Neural progenitor cell (in vitro differentiated cells): ENCODE measurements at regions not wholly inside any gene's neighbourhood (a gene's known extent, or its start where the extent isn't known, plus 50 kb on each side); places are given as distances from the start of the nearest gene placed in this dataset.

ENCODE experiments used
- DNase-seq: peaks from one replicate; pipeline ENCODE4 v3.0.0-alpha.2; 2016; ENCODE audit warnings: low spot score
- H2AFZ ChIP-seq: fragments of 200-600 bp; sonication (generic); replicated peaks from 2 replicates; pipeline ENCODE4 v1.6.1; 2016; ENCODE audit warnings: antibody characterized with exemption
- H3F3A ChIP-seq: fragments of 200-600 bp; sonication (generic); 2 replicates; pipeline ENCODE4 v1.6.1; 2016; ENCODE audit warnings: antibody characterized with exemption, low read depth
- H3K27ac ChIP-seq: fragments of 200-600 bp; sonication (generic); 2 replicates; pipeline ENCODE4 v1.5.1; 2016; ENCODE audit warnings: mild to moderate bottlenecking
- H3K27me3 ChIP-seq: fragments of 200-600 bp; sonication (generic); 2 replicates; pipeline ENCODE4 v1.6.1; 2016; ENCODE audit warnings: mild to moderate bottlenecking, moderate library complexity
- H3K36me3 ChIP-seq: fragments of 200-600 bp; sonication (generic); 2 replicates; pipeline ENCODE4 v1.5.1; 2016
- H3K4me1 ChIP-seq: fragments of 200-600 bp; sonication (generic); 2 replicates; pipeline ENCODE4 v1.6.1; 2016; ENCODE audit warnings: mixed run types
- H3K4me2 ChIP-seq: fragments of 200-600 bp; sonication (generic); 2 replicates; pipeline ENCODE4 v1.6.1; 2016
- H3K4me3 ChIP-seq: fragments of 200-600 bp; sonication (generic); 2 replicates; pipeline ENCODE4 v1.5.1; 2016
- H3K79me2 ChIP-seq: fragments of 200-600 bp; sonication (generic); 2 replicates; pipeline ENCODE4 v1.6.1; 2016; ENCODE audit warnings: low read depth
- H3K9ac ChIP-seq: fragments of 200-600 bp; sonication (generic); 2 replicates; pipeline ENCODE4 v1.6.1; 2016
- H3K9me3 ChIP-seq: fragments of 200-600 bp; sonication (generic); 2 replicates; pipeline ENCODE4 v1.5.1; 2016; ENCODE audit warnings: low read depth
- H4K20me1 ChIP-seq: fragments of 200-600 bp; sonication (generic); 2 replicates; pipeline ENCODE4 v1.6.1; 2016; ENCODE audit warnings: low read depth
- H3K27ac Mint-ChIP-seq: 3 replicates; pipeline ENCODE4 v1.8.0; 2021; ENCODE audit warnings: mixed read lengths
- H3K27me3 Mint-ChIP-seq: 2 replicates; pipeline ENCODE4 v1.8.0; 2022; ENCODE audit warnings: low read depth, mild to moderate bottlenecking, inconsistent platforms, moderate library complexity, mixed read lengths; ENCODE audit not compliant: insufficient read depth
- H3K36me3 Mint-ChIP-seq: 3 replicates; pipeline ENCODE4 v1.8.0; 2021; ENCODE audit warnings: mixed read lengths
- H3K4me1 Mint-ChIP-seq: 3 replicates; pipeline ENCODE4 v1.8.0; 2021; ENCODE audit warnings: mixed read lengths
- H3K4me3 Mint-ChIP-seq: 3 replicates; pipeline ENCODE4 v1.8.0; 2021; ENCODE audit warnings: mild to moderate bottlenecking, moderate library complexity, mixed read lengths
- H3K9me3 Mint-ChIP-seq: 3 replicates; pipeline ENCODE4 v1.8.0; 2020; ENCODE audit warnings: mixed read lengths
- EZH2 ChIP-seq: fragments of 200-600 bp; sonication (generic); IDR thresholded peaks from 2 replicates; pipeline ENCODE4 v1.6.1; 2017; ENCODE audit warnings: antibody characterized with exemption, mild to moderate bottlenecking, moderate library complexity
- EZH2phosphoT487 ChIP-seq: fragments of 200-600 bp; sonication (generic); IDR thresholded peaks from 2 replicates; pipeline ENCODE4 v1.6.1; 2017; ENCODE audit warnings: antibody characterized with exemption
- TF ChIP-seq, protein P1 (sequence below): fragments of 200-600 bp; sonication (generic); IDR thresholded peaks from 2 replicates; pipeline ENCODE4 v1.5.1; 2017; ENCODE audit warnings: antibody characterized with exemption, mild to moderate bottlenecking

- peaks cover 3% of the 10 kb centered on the region for H3K4me1 Mint-ChIP-seq
Observed at GRCh38 chr4:29966386-29966785, 753.8 kb upstream of the PCDH7 start.

GRCh38 chr4:29970626-29971025 lies 749.5 kb upstream of the PCDH7 start:
- H3K27me3 Mint-ChIP-seq, result no peaks in the 10 kb centered on the region
- H3K9me3 Mint-ChIP-seq, result no peaks in the 10 kb centered on the region
- Histone ChIP-seq H3K4me3 (no peak overlapping the region), H3K4me2 (no peak overlapping the region), H2AFZ (peak overlapping the region; percentile 8), H3K27me3 (no peaks in the 10 kb centered on the region), H3K9me3 (no peaks in the 10 kb centered on the region), H3F3A (peaks cover 5% of the 10 kb centered on the region), H3K36me3 (no peaks in the 10 kb centered on the region), H3K9ac (no peak overlapping the region), H3K27ac (no peak overlapping the region), H3K4me1 (peaks cover 10% of the 10 kb centered on the region), H4K20me1 (no peaks in the 10 kb centered on the region), H3K79me2 (no peaks in the 10 kb centered on the region)
- no peaks in the 10 kb centered on the region for H3K36me3 Mint-ChIP-seq
- no peak for TF ChIP-seq EZH2phosphoT487
- TF ChIP-seq, protein P1, sequence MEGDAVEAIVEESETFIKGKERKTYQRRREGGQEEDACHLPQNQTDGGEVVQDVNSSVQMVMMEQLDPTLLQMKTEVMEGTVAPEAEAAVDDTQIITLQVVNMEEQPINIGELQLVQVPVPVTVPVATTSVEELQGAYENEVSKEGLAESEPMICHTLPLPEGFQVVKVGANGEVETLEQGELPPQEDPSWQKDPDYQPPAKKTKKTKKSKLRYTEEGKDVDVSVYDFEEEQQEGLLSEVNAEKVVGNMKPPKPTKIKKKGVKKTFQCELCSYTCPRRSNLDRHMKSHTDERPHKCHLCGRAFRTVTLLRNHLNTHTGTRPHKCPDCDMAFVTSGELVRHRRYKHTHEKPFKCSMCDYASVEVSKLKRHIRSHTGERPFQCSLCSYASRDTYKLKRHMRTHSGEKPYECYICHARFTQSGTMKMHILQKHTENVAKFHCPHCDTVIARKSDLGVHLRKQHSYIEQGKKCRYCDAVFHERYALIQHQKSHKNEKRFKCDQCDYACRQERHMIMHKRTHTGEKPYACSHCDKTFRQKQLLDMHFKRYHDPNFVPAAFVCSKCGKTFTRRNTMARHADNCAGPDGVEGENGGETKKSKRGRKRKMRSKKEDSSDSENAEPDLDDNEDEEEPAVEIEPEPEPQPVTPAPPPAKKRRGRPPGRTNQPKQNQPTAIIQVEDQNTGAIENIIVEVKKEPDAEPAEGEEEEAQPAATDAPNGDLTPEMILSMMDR, result peak; percentile 56
- TF ChIP-seq EZH2, result no peak
- no peak overlapping the region for H3K27ac Mint-ChIP-seq
- H3K4me1 Mint-ChIP-seq, result peaks cover 3% of the 10 kb centered on the region
- H3K4me3 Mint-ChIP-seq, result no peak overlapping the region
- peak; percentile 43 for DNase-seq

More at GRCh38 chr4:29966386-29966785, 753.8 kb upstream of the PCDH7 start:
- H3K27ac Mint-ChIP-seq, result no peak overlapping the region
- H4K20me1 ChIP-seq, result no peaks in the 10 kb centered on the region
- H3K27ac ChIP-seq, result no peak overlapping the region
- peaks cover 11% of the 10 kb centered on the region for H3K4me1 ChIP-seq
- no peaks in the 10 kb centered on the region for H3K36me3 ChIP-seq
- TF ChIP-seq EZH2, result no peak
- TF ChIP-seq EZH2phosphoT487, result peak; percentile 48
- no peaks in the 10 kb centered on the region for H3K27me3 ChIP-seq
- H3K36me3 Mint-ChIP-seq, result no peaks in the 10 kb centered on the region
- peak; percentile 30 for DNase-seq
- no peaks in the 10 kb centered on the region for H3K27me3 Mint-ChIP-seq
- H3K4me3 Mint-ChIP-seq, result no peak overlapping the region
- H3K9ac ChIP-seq, result no peak overlapping the region
- H3K79me2 ChIP-seq, result no peaks in the 10 kb centered on the region
- H3K9me3 ChIP-seq, result no peaks in the 10 kb centered on the region
- H3K4me2 ChIP-seq, result no peak overlapping the region
- H3F3A ChIP-seq, result peaks cover 5% of the 10 kb centered on the region
- no peak overlapping the region for H3K4me3 ChIP-seq
- no peak overlapping the region for H2AFZ ChIP-seq
- H3K9me3 Mint-ChIP-seq, result no peaks in the 10 kb centered on the region

- Mint-ChIP-seq H3K9me3 (no peaks in the 10 kb centered on the region), H3K36me3 (no peaks in the 10 kb centered on the region), H3K27me3 (no peaks in the 10 kb centered on the region), H3K4me3 (no peak overlapping the region), H3K4me1 (no peaks in the 10 kb centered on the region), H3K27ac (no peak overlapping the region)
- no peak for DNase-seq
- no peak overlapping the region for H3K4me2 ChIP-seq
- no peaks in the 10 kb centered on the region for H3K36me3 ChIP-seq
- no peaks in the 10 kb centered on the region for H3F3A ChIP-seq
- H3K4me1 ChIP-seq, result no peaks in the 10 kb centered on the region
- no peaks in the 10 kb centered on the region for H3K27me3 ChIP-seq
- H3K79me2 ChIP-seq, result no peaks in the 10 kb centered on the region
- no peaks in the 10 kb centered on the region for H3K9me3 ChIP-seq
- no peak overlapping the region for H2AFZ ChIP-seq
- no peaks in the 10 kb centered on the region for H4K20me1 ChIP-seq
- H3K9ac ChIP-seq, result no peak overlapping the region
- H3K4me3 ChIP-seq, result no peak overlapping the region
- no peak overlapping the region for H3K27ac ChIP-seq
- TF ChIP-seq EZH2phosphoT487 (no peak), EZH2 (no peak)
- TF ChIP-seq, protein P1, result no peak
Observed at GRCh38 chr4:29972121-29972520, 748.0 kb upstream of the PCDH7 start.

GRCh38 chr4:29983890-29984289 lies 736.3 kb upstream of the PCDH7 start:
- DNase-seq, result no peak
- H3K4me3 Mint-ChIP-seq, result no peak overlapping the region
- Histone ChIP-seq H3K27me3 (no peaks in the 10 kb centered on the region), H3K79me2 (no peaks in the 10 kb centered on the region), H3F3A (no peaks in the 10 kb centered on the region), H2AFZ (no peak overlapping the region), H3K9ac (no peak overlapping the region), H3K27ac (no peak overlapping the region), H3K4me2 (no peak overlapping the region), H3K36me3 (no peaks in the 10 kb centered on the region), H3K9me3 (no peaks in the 10 kb centered on the region), H3K4me1 (no peaks in the 10 kb centered on the region), H4K20me1 (no peaks in the 10 kb centered on the region), H3K4me3 (no peak overlapping the region)
- no peaks in the 10 kb centered on the region for H3K27me3 Mint-ChIP-seq
- H3K36me3 Mint-ChIP-seq, result no peaks in the 10 kb centered on the region
- H3K4me1 Mint-ChIP-seq, result no peaks in the 10 kb centered on the region
- no peak overlapping the region for H3K27ac Mint-ChIP-seq
- no peaks in the 10 kb centered on the region for H3K9me3 Mint-ChIP-seq
- TF ChIP-seq, protein P1, result no peak
- TF ChIP-seq EZH2, result no peak
- TF ChIP-seq EZH2phosphoT487, result no peak
